ENCODE measurements at regions not wholly inside any gene's neighbourhood (a gene's known extent, or its start where the extent isn't known, plus 50 kb on each side); places are given as distances from the start of the nearest gene placed in this dataset.

GRCh38 chr1:171434717-171435346 lies 50.5 kb upstream of the PRRC2C start:
- Mint-ChIP-seq H3K36me3 (ENCODE audit: low read depth) (no peaks in the 10 kb centered on the region), H3K27ac (peak overlapping the region; percentile 88), H3K4me3 (peak overlapping the region; percentile 35), H3K4me1 (peaks cover 17% of the 10 kb centered on the region), H3K9me3 (peaks cover under 1% of the 10 kb centered on the region), H3K27me3 (peaks cover 2% of the 10 kb centered on the region)
- peak; percentile 54 for ATAC-seq
- no peak for DNase-seq

Data from activated naive CD8-positive, alpha-beta T cell treated with anti-CD3 and anti-CD28 coated beads, Interleukin-2, amount 50 U/mL, for 24 hours (primary cell).